T47D (cell line): ENCODE measurements at regions not wholly inside any gene's neighbourhood (a gene's known extent, or its start where the extent isn't known, plus 50 kb on each side); places are given as distances from the start of the nearest gene placed in this dataset.
A peak's percentile ranks its signal among the peaks of the same experiment; 100 is the strongest.
"Not testable (repeated sequence)": the region's sequence is repeated elsewhere in the genome, so short reads cannot be mapped to it uniquely, and the experiment has no call there.

Source experiments
- DNase-seq, 2 experiments: peaks; one replicate each; pipeline versions ENCODE4 v3.0.0 to v3.0.0-alpha.2; 2011 to 2012; ENCODE audit warnings: low read depth in 1 of 2, low spot score in 1 of 2
- JUND ChIP-seq: IDR thresholded peaks from 2 replicates; pipeline ENCODE4 v1.6.1; 2012; ENCODE audit warnings: low read depth
- in situ Hi-C: cut with HindIII; loops from 2 replicates; pipeline ENCODE4 v1.10.0; 2016; ENCODE audit warnings: low sequenced_read_pairs, low pct_unique_long_range_greater_than_20kb

GRCh38 chr15:81848701-81849100 is 197.1 kb downstream of the MEX3B start:
- no peak for DNase-seq
- no peak for TF ChIP-seq JUND
- in situ Hi-C loops = no loop called here

GRCh38 chr15:81843757-81844407 is 201.9 kb downstream of the MEX3B start:
- in situ Hi-C loops = no loop called here
- no peak for TF ChIP-seq JUND
- no peak for DNase-seq

GRCh38 chr15:81843226-81843625 is 202.6 kb downstream of the MEX3B start:
- TF ChIP-seq JUND = no peak
- DNase-seq = no peak
- in situ Hi-C loops = no loop called here

- in situ Hi-C loops = no loop called here
- TF ChIP-seq JUND = no peak
- DNase-seq = no peak
Observed at GRCh38 chr15:81839387-81839786, 206.4 kb downstream of the MEX3B start.

GRCh38 chr15:81835731-81836130 is 210.1 kb downstream of the MEX3B start:
- TF ChIP-seq JUND = no peak
- no peak for DNase-seq
- in situ Hi-C loops = no loop called here

GRCh38 chr15:81830520-81830919 is 215.3 kb downstream of the MEX3B start:
- DNase-seq = no peak
- in situ Hi-C loops = no loop called here

GRCh38 chr15:81829918-81830317 is 215.9 kb downstream of the MEX3B start:
- no peak for DNase-seq
- TF ChIP-seq JUND = no peak
- in situ Hi-C loops = no loop called here

More at GRCh38 chr15:81830520-81830919, 215.3 kb downstream of the MEX3B start:
- TF ChIP-seq JUND = no peak

- DNase-seq = no peak
- in situ Hi-C loops = no loop called here
- TF ChIP-seq JUND = no peak
Observed at GRCh38 chr15:81828135-81828534, 217.7 kb downstream of the MEX3B start.

- TF ChIP-seq JUND = no peak
- in situ Hi-C loops = no loop called here
- DNase-seq = no peak
Observed at GRCh38 chr15:81825136-81825535, 220.7 kb downstream of the MEX3B start.

- in situ Hi-C loops, DNase-seq: not testable (repeated sequence)
Observed at GRCh38 chr15:81822587-81822986, 223.2 kb downstream of the MEX3B start.

- DNase-seq = no peak
- no peak for TF ChIP-seq JUND
- in situ Hi-C loops = no loop called here
Observed at GRCh38 chr15:81819924-81820635, 225.7 kb downstream of the MEX3B start.

- no peak for TF ChIP-seq JUND
- in situ Hi-C loops = no loop called here
- DNase-seq = no peak
Observed at GRCh38 chr15:81814882-81815455, 230.8 kb downstream of the MEX3B start.

GRCh38 chr15:81813215-81813614 is 232.6 kb downstream of the MEX3B start:
- TF ChIP-seq JUND = no peak
- in situ Hi-C loops = no loop called here
- peak in 1 of 2 experiments; percentile 46 for DNase-seq
